GM21529 (cell line): ENCODE measurements at regions not wholly inside any gene's neighbourhood (a gene's known extent, or its start where the extent isn't known, plus 50 kb on each side); places are given as distances from the start of the nearest gene placed in this dataset.

ENCODE experiments used
- ATAC-seq: cut with Tn5 transposase; IDR thresholded peaks from one replicate; pipeline ENCODE4 v1.9.1; 2021; ENCODE audit not compliant: unreplicated experiment

DNA sequence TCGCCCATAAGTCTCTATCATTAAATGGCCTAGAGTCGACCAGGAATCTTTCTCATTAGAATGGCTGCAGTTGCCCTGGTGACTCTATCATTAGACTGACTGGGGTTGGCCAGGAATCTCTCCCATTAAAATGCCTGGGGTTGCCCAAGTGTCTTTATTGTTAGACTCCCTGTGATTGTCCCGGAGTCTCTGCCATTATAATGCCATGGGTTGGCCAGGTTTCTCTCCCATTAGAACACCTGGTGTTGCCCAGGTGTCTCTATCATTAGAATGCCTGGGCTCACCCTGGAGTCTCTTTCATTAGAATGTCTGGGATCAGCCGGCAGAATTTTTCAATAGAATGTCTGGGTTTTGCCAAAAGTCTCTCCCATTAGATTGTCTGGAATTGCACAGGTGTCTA lies 1459.3 kb downstream of the UQCRFS1 start:
- ATAC-seq = no peak

DNA sequence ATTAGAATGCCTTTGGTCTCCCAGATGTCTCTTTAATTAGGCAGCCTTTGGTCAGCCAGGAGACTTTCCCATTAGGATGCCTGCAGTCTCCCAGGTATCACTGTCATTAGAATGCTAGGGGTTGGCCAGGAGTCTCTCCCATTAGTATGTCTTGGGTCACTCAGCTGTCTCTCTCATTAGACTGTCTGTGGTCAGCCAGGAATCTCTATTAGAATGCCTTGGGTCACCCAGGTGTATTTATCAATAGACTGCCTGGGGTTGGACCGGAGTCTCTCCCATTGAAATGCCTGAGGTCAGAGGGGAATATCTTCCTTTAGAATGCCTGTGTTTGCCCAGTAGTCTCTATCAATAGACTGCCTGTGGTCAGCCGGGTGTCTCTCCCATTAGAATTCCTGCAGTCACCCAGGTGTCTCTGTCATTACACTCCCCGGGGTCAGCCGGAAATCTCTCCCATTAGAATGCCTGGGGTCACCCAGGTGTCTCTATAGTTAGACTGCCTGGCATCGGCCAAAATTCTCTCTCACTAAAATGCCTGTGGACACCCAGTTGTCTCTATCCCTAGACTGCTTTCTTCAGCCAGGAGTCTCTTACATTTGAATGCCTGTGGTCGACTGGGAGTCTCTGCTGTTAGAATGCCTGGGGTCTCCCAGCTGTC lies 1460.3 kb downstream of the UQCRFS1 start:
- ATAC-seq = no peak

DNA sequence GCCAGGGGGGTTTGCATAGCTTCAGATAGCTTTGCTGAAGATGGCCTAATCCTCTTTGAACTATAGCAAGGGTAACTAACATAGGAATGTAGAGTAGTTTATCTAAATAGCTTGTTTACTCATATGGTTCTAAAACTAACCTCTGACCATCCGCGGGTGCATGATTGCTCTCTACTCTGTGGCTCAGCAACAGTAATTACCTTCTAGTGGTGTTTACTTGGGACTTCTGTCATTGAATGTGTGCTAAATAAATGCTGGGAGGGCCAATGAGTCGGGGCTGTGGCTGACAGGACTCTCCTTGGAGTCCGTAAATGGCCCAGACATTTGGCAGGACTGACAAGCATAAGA lies 1461.9 kb downstream of the UQCRFS1 start:
- no peak for ATAC-seq

DNA sequence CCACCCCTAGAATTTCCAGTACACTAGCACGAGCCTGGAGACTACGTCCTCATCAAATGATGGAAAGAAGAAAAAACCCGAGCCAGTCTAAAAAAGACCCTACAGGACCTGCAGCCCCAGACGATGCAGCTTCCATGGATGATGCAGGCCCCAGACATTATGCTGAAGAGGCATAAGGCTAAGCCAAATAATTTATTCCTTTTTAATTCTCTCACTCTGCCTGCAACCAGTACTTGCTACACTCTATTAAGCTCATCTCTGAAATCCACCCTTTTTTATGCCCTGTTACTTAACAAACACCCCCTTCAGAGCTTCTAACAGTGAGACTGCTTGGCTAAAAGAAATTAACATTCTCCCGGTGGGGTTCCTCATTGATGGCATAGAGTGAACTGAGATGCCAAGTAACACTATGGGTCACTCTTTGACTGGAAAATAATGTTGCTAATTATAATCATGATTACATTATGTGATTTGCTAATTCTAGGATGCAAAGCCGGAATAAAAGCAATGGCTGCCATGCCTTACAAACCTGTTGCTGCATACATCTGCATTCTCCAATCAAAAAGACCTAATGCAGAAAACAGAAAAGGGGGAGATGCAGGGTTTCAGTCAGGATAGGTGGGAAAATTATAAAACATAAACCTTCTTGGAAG lies 1462.4 kb downstream of the UQCRFS1 start:
- ATAC-seq = no peak

DNA sequence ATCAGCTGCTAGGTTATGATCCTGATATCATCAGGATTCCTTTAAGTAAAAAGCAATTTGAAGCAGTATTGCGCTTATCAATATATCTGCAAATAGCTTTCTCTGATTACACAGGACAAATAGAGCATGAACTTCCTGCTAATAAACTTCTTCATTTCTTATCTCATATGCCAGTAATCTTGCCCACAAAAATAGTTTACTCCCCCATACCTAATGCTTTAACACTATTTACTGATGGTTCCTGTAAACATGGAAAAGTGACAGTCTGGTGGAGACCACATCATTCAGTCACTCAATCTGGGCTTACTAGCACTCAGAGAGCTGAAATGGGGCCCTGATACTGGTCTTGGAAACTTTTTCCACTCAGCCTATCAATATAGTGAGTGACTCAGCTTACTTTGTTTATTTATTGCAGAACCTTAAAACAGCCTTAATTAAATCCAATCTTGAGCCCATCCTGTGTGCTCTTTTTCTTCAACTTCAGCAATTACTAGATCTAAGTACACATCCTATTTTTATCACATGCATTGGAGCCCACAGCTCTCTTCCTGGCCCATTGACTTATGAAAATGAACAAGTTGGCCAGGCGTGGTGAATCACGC lies 1464.3 kb downstream of the UQCRFS1 start:
- ATAC-seq = no peak

DNA sequence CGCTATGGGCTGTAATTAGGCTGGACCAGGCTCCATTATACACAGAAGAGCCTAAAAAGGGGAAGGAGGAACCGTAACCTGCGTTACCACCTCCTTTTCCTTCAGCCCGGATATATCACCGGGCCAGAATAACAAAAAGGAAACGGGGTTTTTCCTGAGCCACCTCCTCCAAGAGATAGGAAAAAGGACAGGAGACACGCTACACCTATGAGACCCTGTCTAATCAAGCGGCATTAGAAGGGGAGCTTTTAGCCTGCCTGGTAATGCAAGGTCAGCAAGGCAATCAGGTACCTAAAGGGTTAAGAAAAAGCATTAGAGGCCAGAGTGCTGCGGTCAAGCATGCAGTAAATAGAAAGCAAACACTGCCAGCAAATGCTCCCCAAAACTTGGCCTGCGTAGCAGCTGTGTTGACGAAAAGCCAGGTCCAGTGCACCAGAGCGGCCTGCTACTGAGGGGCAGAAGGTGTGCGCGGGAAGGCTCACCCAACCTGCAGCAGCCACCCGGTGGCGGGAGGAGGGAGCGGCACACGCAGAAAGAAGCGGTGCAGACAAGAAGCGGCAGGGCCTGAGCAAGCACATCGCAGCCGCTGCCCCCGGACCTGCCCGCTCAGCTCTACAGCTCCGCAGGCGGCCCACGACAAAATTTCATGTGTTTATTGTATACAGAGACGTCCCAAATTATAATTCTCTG lies 1466.1 kb downstream of the UQCRFS1 start:
- no peak for ATAC-seq

DNA sequence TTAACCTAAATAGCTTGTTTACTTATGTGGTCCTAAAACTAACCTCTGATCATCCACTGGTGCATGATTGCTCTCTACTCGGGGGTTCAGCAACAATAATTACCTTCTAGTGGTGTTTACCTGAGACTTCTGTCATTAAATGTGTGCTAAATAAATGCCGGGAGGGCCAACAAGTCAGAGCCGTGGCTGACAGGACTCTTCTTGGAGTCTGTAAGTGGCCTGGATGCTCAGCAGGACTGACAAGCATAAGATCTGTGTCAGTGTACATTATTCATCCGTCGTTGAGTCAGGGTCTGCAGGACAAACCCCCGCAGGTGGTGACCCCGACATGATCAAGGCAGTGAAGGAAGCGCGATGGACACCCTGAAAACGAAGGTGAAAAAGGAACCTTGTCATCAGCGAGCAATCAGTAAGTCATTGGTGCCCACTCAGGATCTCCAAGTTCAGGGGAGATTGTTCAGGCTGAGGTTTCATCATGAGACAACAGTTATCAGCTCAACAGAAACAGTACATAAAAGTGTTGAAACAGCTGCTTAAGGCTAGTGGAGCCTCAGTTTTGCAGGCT lies 1466.9 kb downstream of the UQCRFS1 start:
- ATAC-seq = no peak

DNA sequence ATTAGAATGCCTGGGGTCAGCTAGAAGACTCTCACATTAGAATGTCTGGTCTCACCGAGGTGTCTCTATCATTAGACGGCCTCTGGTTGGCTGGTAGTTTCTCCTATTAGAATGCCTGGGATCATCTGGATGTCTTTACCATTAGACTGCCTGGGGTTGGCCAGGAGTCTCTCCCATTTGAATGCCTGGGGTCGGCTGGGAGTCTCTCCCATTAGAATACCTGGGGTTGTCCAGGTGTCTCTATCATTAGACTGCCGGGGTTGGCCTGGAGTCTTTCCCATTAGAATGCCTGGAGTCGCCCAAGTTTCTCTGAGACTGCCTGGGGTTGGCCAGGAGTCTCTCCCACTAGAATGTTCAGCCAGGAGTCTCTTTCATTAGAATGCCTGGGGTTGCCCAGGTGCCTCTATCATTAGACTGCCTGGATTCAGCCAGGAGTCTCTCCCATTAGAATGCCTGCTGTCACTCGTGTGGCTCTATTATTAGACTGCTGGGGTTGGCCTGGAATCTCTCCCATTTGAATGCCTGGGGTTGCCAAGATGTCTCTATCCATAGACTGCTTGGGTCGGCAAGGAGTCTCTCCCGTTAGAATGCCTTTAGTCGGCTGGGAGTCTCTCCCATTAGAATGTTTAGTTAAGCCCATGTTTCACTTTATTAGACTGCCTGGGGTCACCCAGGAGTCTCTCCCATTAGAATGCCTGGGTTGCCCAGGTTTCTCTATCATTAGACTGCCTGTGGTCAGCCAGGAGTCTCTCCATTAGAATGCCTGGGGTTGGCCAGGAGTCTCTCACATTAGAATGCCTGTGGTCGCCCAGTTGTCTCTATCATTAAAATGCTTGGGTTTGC lies 1467.8 kb downstream of the UQCRFS1 start:
- ATAC-seq = no peak

DNA sequence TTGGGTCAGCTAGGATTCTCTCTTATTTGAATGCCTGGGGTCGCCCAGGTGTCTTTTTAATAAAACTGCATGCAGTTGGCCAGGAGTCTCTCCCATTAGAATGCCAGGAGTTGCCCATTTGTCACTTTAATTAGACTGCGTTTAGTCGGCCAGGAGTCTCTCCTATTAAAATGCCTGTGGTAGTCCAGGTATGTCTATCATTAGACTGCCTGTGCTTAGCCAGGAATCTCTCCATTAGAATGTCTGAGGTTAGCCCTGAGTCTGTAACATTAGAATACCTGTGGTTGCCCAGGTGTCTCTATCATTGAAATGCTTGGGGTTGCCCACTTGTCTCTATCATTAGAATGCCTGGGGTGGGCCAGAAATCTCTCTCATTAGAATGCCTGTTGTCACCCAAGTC lies 1470.9 kb downstream of the UQCRFS1 start:
- ATAC-seq = no peak

DNA sequence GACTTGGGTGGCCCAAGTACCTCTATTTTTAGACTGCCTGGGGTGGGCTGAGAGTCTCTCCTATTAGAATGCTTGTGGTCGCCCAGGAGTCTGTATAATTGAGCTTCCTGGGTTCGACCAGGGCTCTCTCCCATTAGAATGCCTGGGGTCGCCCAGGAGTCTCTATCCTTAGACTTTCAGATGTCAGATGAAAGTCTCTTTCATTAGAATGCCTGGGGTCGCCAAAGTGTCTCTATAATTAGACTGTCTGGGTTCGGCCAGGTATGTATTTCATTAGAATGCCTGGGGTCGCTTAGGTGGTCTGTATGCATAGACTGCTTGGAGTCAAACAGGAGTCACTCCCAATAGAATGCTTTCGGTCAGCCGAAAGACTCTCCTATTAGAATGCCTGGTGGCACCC lies 1471.7 kb downstream of the UQCRFS1 start:
- no peak for ATAC-seq

DNA sequence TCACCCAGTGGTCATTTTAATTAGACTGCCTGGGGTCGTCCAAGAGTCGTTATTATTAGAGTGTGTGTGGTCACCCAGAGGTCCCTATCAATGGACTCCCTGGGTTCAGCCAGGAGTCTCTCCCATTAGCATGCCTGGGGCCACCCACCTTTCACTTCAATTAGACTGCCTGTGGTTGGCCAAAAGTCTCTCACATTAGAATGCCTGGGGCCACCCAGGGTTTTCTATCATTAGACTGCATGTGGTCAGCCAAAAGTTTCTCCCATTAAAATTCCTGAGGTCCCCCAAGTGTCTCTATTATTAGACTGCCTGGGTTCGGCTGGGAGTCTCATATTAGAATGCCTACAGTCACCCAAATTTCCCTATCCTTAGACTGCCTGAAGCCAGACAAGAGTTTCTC lies 1472.6 kb downstream of the UQCRFS1 start:
- ATAC-seq = no peak

DNA sequence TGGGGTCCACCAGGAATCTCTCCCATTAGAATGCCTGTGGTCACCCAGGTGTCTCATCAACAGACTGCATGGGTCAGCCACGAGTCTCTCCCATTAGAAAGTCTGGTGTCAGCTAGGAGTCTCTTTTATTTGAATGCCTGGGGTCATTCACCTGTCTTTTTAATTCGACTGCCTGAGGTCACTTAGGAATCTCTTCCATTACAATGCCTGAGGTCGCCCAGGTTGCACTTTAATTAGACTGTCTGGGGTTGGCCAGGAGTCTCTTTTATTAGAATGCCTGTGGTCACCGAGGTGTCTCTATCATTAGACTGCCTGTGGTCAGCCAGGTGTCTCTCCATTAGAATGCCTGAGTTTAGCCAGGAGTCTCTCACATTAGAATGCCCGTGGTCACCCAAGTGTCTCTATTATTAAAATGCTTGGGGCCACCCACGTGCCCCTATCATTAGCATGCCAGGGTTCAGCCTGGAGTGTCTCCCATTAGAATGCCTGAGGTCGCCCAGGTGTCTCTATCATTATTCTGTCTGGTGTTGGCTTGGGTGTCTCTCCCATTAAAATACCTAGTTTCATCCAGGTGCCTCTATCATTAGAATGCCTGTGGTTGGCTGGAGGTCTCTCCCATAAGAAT lies 1474.3 kb downstream of the UQCRFS1 start:
- no peak for ATAC-seq

DNA sequence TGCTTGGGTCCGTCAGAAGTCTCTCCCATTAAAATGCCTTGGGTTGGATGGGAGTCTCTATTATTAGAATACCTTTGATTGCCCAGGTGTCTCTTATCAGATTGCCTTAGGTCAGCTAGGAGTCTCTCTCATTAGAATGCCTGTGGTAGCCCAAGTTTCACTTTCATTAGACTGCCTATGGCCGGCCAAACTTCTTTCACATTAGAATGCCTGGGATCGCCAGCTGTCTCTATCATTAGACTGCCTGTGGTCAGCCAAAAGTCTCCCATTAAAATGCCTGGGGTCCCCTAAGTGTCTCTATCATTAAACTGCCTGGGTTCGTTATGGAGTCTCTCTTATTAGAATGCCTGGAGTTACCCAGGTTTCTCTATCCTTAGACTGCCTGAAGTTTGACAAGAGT lies 1476.7 kb downstream of the UQCRFS1 start:
- no peak for ATAC-seq

DNA sequence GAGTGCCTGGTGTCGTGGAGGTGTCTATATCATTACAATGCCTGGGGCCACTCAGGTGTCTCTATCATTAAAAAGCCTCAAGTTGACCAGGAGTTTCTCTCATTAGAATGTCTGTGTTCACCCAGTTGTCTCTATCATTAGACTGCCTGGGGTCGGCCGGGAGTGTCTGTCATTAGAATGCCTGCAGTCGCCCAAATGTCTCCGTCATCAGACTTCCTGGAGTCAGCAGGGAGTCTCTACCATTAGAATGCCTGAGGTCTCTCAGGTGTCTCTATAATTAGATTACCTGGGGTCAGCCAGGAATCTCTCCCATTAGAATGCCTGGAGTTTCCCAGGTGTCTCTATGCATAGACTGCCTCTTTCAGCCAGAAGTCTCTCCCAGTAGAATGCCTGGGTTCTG lies 1477.6 kb downstream of the UQCRFS1 start:
- ATAC-seq = no peak

DNA sequence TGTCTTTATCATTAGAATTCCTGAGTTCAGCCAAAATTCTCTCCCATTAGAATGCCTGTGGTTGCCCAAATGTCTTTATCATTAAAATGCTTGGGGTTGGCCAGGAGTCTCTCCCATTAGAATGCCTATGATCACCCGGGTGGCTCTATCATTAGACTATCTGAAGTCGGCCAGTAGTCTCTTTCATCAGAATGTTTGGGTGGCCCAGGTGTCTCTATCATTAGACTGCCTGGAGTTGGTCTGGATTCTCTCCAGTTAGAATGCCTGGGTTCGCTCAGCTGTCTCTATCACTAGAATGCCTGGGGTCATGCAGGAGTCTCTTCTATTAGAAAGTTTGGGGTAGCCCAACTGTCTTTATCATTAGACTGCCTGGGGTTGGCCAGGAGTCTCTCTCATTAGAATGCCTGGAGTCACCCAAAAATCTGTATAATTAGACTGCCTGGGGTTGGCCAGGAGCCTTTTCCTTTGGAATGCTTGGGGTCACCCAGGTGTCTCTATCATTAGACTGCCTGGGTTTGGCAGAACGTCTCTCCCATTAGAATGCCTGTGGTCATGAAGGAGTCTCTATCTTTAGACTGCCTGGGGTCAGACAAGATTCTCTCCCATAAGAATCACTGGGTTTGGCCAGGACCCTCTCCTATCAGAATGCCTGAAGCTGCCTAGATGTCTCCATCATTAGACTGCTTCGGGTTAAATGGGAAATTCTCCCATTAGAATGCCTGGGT lies 1478.3 kb downstream of the UQCRFS1 start:
- no peak for ATAC-seq

DNA sequence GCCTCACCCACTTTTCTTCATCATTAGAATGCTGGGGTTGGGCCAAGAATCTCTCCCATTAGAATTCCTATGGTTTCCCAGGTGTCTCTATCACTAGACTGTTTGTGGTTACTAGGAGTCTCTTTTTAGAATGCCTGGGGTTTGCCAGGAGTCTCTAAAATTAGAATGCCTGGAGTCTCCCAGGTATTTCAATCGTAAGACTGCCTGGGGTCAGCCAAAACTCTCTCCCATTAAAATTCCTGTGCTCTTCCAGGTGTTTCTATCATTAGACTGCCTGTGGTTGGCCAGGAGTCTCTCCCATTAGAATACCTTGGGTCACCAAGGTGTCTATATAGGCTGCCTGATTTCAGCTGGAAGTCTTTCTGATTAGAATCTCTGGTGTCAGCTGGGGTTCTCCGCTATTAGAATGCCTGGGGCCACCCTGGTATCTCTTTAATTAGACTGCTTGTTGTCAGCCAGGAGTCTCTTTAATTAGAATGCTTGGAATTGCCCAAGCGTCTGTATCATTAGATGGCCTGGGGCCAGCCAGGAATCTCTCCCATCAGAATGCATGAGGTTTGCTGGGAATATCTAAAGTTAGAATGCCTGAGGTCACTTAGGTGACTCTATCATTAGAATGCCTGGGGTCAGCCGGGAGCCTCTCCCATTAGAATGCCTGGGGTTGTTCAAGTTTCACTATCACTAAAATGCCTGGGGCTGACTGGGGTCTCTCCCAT lies 1479.2 kb downstream of the UQCRFS1 start:
- ATAC-seq = no peak

DNA sequence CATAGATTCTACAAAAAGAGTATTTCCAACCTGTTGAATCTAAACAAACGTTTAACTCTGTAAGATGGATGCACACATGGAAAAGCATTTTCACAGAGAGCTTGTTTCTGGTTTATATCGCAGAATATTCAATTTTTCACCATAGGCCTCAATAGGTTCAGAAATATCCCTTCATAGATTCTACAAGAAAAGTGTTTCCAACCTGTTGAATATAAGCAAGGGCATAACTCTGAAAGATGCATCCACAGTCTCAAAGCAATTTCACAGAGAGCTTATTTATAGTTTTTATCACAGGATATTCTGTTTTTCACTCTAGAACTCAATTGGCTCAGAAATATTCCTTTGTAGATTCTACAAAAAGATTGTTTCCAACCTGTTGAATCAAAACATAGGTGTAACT lies 1483.6 kb downstream of the UQCRFS1 start:
- no peak for ATAC-seq

DNA sequence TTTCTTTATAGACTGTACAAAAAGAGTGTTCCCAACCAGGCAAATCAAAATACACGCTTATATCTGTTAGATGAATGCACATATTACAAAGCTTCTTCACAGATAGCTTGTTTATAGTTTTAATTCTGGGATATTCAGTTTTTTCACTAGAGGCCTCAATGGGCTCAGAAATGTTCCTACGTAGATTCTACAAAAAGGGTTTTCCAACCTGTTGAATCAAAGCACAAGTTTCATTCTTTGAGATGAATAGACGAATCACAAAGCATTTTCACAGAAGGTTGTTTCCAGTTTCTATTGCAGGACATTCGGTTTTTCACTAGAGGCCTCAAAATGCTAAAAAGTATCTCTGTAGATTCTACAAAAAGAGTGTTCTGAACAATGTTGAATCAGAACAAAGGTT lies 1490.3 kb downstream of the UQCRFS1 start:
- no peak for ATAC-seq

DNA sequence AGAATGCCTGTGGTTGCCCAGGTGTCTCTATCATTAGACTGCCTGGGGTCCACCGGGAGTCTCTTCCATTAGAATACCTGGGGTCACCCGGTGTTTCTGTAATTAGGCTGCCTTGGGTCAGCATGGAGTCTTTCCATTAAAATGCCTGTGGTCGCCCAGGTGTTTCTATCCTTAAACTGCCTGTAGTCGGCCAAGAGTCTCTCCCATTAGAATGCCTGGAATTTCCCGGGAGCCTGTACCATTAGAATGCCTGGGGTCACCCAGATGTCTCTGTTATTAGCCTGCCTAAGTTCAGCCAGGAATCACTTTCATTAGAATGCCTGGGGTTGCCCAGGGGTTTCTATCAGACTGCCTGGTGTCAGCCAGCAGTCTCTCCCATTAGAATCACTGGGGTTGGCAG lies 1492.8 kb downstream of the UQCRFS1 start:
- ATAC-seq = no peak
